ENCODE measurements at regions not wholly inside any gene's neighbourhood (a gene's known extent, or its start where the extent isn't known, plus 50 kb on each side); places are given as distances from the start of the nearest gene placed in this dataset.
A peak's percentile ranks its signal among the peaks of the same experiment; 100 is the strongest.

GRCh38 chr5:159410480-159410879 is 80.2 kb upstream of the IL12B start:
- no peak for TF ChIP-seq POLR2A (IDR thresholded peaks at IDR 0.05; ENCODE audit: extremely low read depth, insufficient read length)
- TF ChIP-seq, protein P1, sequence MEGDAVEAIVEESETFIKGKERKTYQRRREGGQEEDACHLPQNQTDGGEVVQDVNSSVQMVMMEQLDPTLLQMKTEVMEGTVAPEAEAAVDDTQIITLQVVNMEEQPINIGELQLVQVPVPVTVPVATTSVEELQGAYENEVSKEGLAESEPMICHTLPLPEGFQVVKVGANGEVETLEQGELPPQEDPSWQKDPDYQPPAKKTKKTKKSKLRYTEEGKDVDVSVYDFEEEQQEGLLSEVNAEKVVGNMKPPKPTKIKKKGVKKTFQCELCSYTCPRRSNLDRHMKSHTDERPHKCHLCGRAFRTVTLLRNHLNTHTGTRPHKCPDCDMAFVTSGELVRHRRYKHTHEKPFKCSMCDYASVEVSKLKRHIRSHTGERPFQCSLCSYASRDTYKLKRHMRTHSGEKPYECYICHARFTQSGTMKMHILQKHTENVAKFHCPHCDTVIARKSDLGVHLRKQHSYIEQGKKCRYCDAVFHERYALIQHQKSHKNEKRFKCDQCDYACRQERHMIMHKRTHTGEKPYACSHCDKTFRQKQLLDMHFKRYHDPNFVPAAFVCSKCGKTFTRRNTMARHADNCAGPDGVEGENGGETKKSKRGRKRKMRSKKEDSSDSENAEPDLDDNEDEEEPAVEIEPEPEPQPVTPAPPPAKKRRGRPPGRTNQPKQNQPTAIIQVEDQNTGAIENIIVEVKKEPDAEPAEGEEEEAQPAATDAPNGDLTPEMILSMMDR (IDR thresholded peaks at IDR 0.05; ENCODE audit: low read depth, low read length), result no peak
- TF ChIP-seq, protein P2, sequence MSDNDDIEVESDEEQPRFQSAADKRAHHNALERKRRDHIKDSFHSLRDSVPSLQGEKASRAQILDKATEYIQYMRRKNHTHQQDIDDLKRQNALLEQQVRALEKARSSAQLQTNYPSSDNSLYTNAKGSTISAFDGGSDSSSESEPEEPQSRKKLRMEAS (IDR thresholded peaks at IDR 0.05; ENCODE audit: low read depth, low read length), result no peak
- TF ChIP-seq MYC (IDR thresholded peaks at IDR 0.05; ENCODE audit: low read depth, low read length), result no peak
- DNase-seq (ENCODE audit: low read depth), result no peak
- no peak overlapping the region for H3K4me3 ChIP-seq (ENCODE audit: low read depth, low read length)

- DNase-seq (ENCODE audit: low read depth), result no peak
- no peak overlapping the region for H3K4me3 ChIP-seq (ENCODE audit: low read depth, low read length)
- TF ChIP-seq POLR2A (IDR thresholded peaks at IDR 0.05; ENCODE audit: extremely low read depth, insufficient read length), result no peak
- TF ChIP-seq, protein P1 (IDR thresholded peaks at IDR 0.05; ENCODE audit: low read depth, low read length), result no peak
- TF ChIP-seq MYC (IDR thresholded peaks at IDR 0.05; ENCODE audit: low read depth, low read length), result no peak
- TF ChIP-seq, protein P2 (IDR thresholded peaks at IDR 0.05; ENCODE audit: low read depth, low read length), result no peak
These were observed 80.8 kb upstream of the IL12B start for GRCh38 chr5:159411115-159411514.

- peak; percentile 62 for TF ChIP-seq MYC (IDR thresholded peaks at IDR 0.05; ENCODE audit: low read depth, low read length)
- TF ChIP-seq, protein P2 (IDR thresholded peaks at IDR 0.05; ENCODE audit: low read depth, low read length), result peak; percentile 67
- TF ChIP-seq POLR2A (IDR thresholded peaks at IDR 0.05; ENCODE audit: extremely low read depth, insufficient read length), result no peak
- peak; percentile 98 for DNase-seq (ENCODE audit: low read depth)
- H3K4me3 ChIP-seq (ENCODE audit: low read depth, low read length), result no peak overlapping the region
These were observed 82.2 kb upstream of the IL12B start for GRCh38 chr5:159412284-159413046.

GRCh38 chr5:159414021-159414420 is 83.7 kb upstream of the IL12B start:
- no peak overlapping the region for H3K4me3 ChIP-seq (ENCODE audit: low read depth, low read length)
- DNase-seq (ENCODE audit: low read depth), result no peak
- TF ChIP-seq MYC (IDR thresholded peaks at IDR 0.05; ENCODE audit: low read depth, low read length) (no peak), POLR2A (IDR thresholded peaks at IDR 0.05; ENCODE audit: extremely low read depth, insufficient read length) (no peak)
- TF ChIP-seq, protein P2 (IDR thresholded peaks at IDR 0.05; ENCODE audit: low read depth, low read length), result no peak
- TF ChIP-seq, protein P1 (IDR thresholded peaks at IDR 0.05; ENCODE audit: low read depth, low read length), result no peak

DNA sequence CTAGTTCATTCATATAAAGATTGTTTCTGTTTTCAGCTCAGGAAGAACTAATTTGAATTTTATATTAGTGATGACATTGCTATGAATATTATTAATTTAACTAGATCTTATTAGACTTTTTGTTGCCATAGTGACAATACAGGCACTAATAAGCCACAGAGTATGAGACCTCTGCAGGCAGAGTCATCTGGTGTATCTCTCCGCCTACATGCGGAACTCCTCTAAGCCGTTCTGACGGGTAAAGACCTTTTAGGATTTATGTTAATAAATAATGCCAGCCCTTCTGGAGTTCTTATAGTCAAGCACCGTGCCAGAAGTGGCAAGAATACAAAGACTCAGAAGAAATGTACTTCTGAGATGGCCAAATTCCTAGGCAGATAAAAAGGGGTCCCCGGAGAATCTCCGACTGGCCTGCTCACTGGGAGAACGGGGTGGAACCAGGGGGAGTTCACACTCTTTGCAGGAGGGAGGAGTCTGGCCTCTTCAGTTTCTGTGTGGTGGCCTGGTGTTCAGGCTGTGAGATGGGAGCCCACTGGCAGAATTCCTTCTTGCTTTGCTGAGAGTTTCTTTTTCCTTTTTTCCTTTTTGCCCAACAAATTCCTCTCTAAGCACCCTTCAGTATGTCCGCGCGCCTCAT is 85.1 kb upstream of the IL12B start:
- TF ChIP-seq, protein P1 (IDR thresholded peaks at IDR 0.05; ENCODE audit: low read depth, low read length), result no peak
- TF ChIP-seq POLR2A (IDR thresholded peaks at IDR 0.05; ENCODE audit: extremely low read depth, insufficient read length) (no peak), MYC (IDR thresholded peaks at IDR 0.05; ENCODE audit: low read depth, low read length) (no peak)
- TF ChIP-seq, protein P2 (IDR thresholded peaks at IDR 0.05; ENCODE audit: low read depth, low read length), result no peak
- H3K4me3 ChIP-seq (ENCODE audit: low read depth, low read length), result no peak overlapping the region
- no peak for DNase-seq (ENCODE audit: low read depth)

DNA sequence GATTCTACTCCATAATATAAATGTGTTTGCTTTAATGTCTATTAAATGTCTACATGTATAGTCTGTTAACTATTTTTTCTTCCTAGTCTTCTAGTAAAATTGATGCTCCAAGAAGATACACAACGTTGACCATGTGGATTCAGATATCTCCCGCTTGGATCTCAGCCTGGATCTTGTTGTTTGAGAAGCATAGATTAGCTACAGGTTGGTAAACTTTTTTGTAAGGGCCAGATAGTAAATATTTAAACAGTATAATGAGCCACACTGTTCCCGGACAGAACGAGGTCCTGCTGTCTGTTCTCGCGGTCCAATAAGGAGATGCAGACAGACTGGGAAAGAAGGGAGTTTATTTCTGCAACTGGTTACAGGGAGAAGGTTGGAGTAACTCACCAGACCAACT is 86.2 kb upstream of the IL12B start:
- H3K4me3 ChIP-seq (ENCODE audit: low read depth, low read length), result no peak overlapping the region
- TF ChIP-seq MYC (IDR thresholded peaks at IDR 0.05; ENCODE audit: low read depth, low read length) (no peak), POLR2A (IDR thresholded peaks at IDR 0.05; ENCODE audit: extremely low read depth, insufficient read length) (no peak)
- TF ChIP-seq, protein P1 (IDR thresholded peaks at IDR 0.05; ENCODE audit: low read depth, low read length), result no peak
- TF ChIP-seq, protein P2 (IDR thresholded peaks at IDR 0.05; ENCODE audit: low read depth, low read length), result no peak
- DNase-seq (ENCODE audit: low read depth), result no peak
